GM12865 (cell line): ENCODE measurements at regions not wholly inside any gene's neighbourhood (a gene's known extent, or its start where the extent isn't known, plus 50 kb on each side); places are given as distances from the start of the nearest gene placed in this dataset.
A peak's percentile ranks its signal among the peaks of the same experiment; 100 is the strongest.

Experiments
- DNase-seq: peaks from one replicate; pipeline ENCODE4 v3.0.0; 2010; ENCODE audit warnings: low read depth
- H3K4me3 ChIP-seq: 2 replicates; pipeline ENCODE4 v1.5.1; 2011; ENCODE audit warnings: mild to moderate bottlenecking, low read depth, low read length, control low read depth
- CTCF ChIP-seq: IDR thresholded peaks from 2 replicates; pipeline ENCODE4 v1.5.1; 2011; ENCODE audit warnings: low read length, control low read depth, low read depth, inconsistent platforms; ENCODE audit not compliant: insufficient read depth; ENCODE audit errors: missing control alignments

- no peak overlapping the region for H3K4me3 ChIP-seq
- TF ChIP-seq CTCF = no peak
- DNase-seq = no peak
Observed at GRCh38 chr2:128748835-128749605, 430.4 kb upstream of the HS6ST1 start.

- TF ChIP-seq CTCF = no peak
- no peak overlapping the region for H3K4me3 ChIP-seq
- no peak for DNase-seq
Observed at GRCh38 chr2:128750328-128751165, 431.9 kb upstream of the HS6ST1 start.

- TF ChIP-seq CTCF = no peak
- H3K4me3 ChIP-seq = no peak overlapping the region
- DNase-seq = no peak
Observed at GRCh38 chr2:128751746-128752145, 433.1 kb upstream of the HS6ST1 start.

GRCh38 chr2:128752691-128753263, 434.1 kb upstream of the HS6ST1 start:
- no peak for TF ChIP-seq CTCF
- no peak overlapping the region for H3K4me3 ChIP-seq
- peak; percentile 19 for DNase-seq

- H3K4me3 ChIP-seq = no peak overlapping the region
- no peak for DNase-seq
- no peak for TF ChIP-seq CTCF
Observed at GRCh38 chr2:128753321-128753720, 434.7 kb upstream of the HS6ST1 start.

GRCh38 chr2:128753800-128754199, 435.1 kb upstream of the HS6ST1 start:
- TF ChIP-seq CTCF = no peak
- no peak overlapping the region for H3K4me3 ChIP-seq
- no peak for DNase-seq
